Natural killer cell (primary cell): ENCODE measurements at regions not wholly inside any gene's neighbourhood (a gene's known extent, or its start where the extent isn't known, plus 50 kb on each side); places are given as distances from the start of the nearest gene placed in this dataset.

Experiments used
- ATAC-seq, 3 donors: fragments of 150-1000 bp in 2 of 3; fragments of 200-7000 bp in 1 of 3; cut with Tn5 transposase; 1 replicate in 1 of 3; 2 replicates in 2 of 3; pipeline ENCODE4 v1.10.0; 2021; ENCODE audit warnings: mild to moderate bottlenecking in 2 of 3, moderate library complexity in 2 of 3
- DNase-seq, 2 donors: peaks; one replicate each; pipeline versions ENCODE4 v3.0.0 to v3.0.0-alpha.2; 2013 to 2021; ENCODE audit warnings: mixed read lengths in 1 of 2
- H3K27ac ChIP-seq: one replicate; pipeline ENCODE4 v1.5.1; 2013; ENCODE audit warnings: mild to moderate bottlenecking, low read length
- H3K27me3 ChIP-seq: one replicate; pipeline ENCODE4 v1.6.1; 2013; ENCODE audit warnings: low read length; ENCODE audit not compliant: control insufficient read depth, insufficient read depth
- H3K36me3 ChIP-seq: one replicate; pipeline ENCODE4 v1.6.1; 2013; ENCODE audit warnings: low read length; ENCODE audit not compliant: control insufficient read depth, insufficient read depth
- H3K4me1 ChIP-seq: one replicate; pipeline ENCODE4 v1.6.1; 2013; ENCODE audit warnings: low read length; ENCODE audit not compliant: control insufficient read depth, insufficient read depth
- H3K4me3 ChIP-seq: one replicate; pipeline ENCODE4 v1.5.1; 2013; ENCODE audit warnings: low read length
- H3K9me3 ChIP-seq: one replicate; pipeline ENCODE4 v1.6.1; 2013; ENCODE audit warnings: low read length; ENCODE audit not compliant: control insufficient read depth, insufficient read depth
- H3K27ac Mint-ChIP-seq, 2 donors: one replicate each; pipeline ENCODE4 v1.8.0; 2022; ENCODE audit warnings: mild to moderate bottlenecking in 2 of 2, mixed read lengths in 2 of 2, moderate library complexity in 1 of 2
- H3K27me3 Mint-ChIP-seq, 2 donors: one replicate each; pipeline ENCODE4 v1.8.0; 2022; ENCODE audit warnings: low read depth in 2 of 2, mixed read lengths in 2 of 2
- H3K36me3 Mint-ChIP-seq: one replicate; pipeline ENCODE4 v1.8.0; 2022; ENCODE audit warnings: mixed read lengths
- H3K4me1 Mint-ChIP-seq, 2 donors: one replicate each; pipeline ENCODE4 v1.8.0; 2022; ENCODE audit warnings: mixed read lengths in 2 of 2
- H3K4me3 Mint-ChIP-seq: one replicate; pipeline ENCODE4 v1.8.0; 2022; ENCODE audit warnings: mild to moderate bottlenecking, moderate library complexity, mixed read lengths
- H3K9me3 Mint-ChIP-seq, 2 donors: one replicate each; pipeline ENCODE4 v1.8.0; 2022; ENCODE audit warnings: mixed read lengths in 2 of 2
- CTCF ChIP-seq: fragments of 200-600 bp; IDR thresholded peaks from one replicate; pipeline ENCODE4 v1.8.0; 2022; ENCODE audit warnings: antibody characterized with exemption
- WGBS: methylation state at CpG from one replicate; pipeline ENCODE4 v1.1.7; 2013; ENCODE audit warnings: missing lambda C conversion rate; ENCODE audit not compliant: insufficient coverage; 5-methylcytosine and 5-hydroxymethylcytosine counted together
- intact Hi-C: fragments of 100-400 bp; cut with micrococcal nuclease; formaldehyde crosslinking; loops from one replicate; pipeline ENCODE4 v1.14.2; 2022

GRCh38 chr2:53265544-53266299, 501.9 kb upstream of the CHAC2 start:
- Mint-ChIP-seq H3K27me3 (no peaks in the 10 kb centered on the region), H3K4me1 (no peaks in the 10 kb centered on the region), H3K27ac (no peak overlapping the region), H3K4me3 (no peak overlapping the region), H3K36me3 (no peaks in the 10 kb centered on the region), H3K9me3 (peaks cover 4 to 5% of the 10 kb centered on the region in 2 donors)
- no peak overlapping the region for H3K27ac ChIP-seq
- no peaks in the 10 kb centered on the region for H3K36me3 ChIP-seq
- DNase-seq (no peak), ATAC-seq (no peak)
- no peaks in the 10 kb centered on the region for H3K9me3 ChIP-seq
- H3K4me3 ChIP-seq = no peak overlapping the region
- intact Hi-C loops = no loop called here
- H3K27me3 ChIP-seq = no peaks in the 10 kb centered on the region
- TF ChIP-seq CTCF = no peak
- 90% methylated on average over 3 of the region's 3 CpGs for WGBS
- H3K4me1 ChIP-seq = no peaks in the 10 kb centered on the region

GRCh38 chr2:53260568-53260967, 507.0 kb upstream of the CHAC2 start:
- Histone ChIP-seq H3K27ac (no peak overlapping the region), H3K27me3 (no peaks in the 10 kb centered on the region), H3K9me3 (no peaks in the 10 kb centered on the region), H3K4me3 (no peak overlapping the region), H3K4me1 (no peaks in the 10 kb centered on the region), H3K36me3 (no peaks in the 10 kb centered on the region)
- no peak for TF ChIP-seq CTCF
- intact Hi-C loops = no loop called here
- DNase-seq = no peak
- Mint-ChIP-seq H3K9me3 (peaks cover 10 to 14% of the 10 kb centered on the region in 2 donors), H3K27me3 (no peaks in the 10 kb centered on the region), H3K4me3 (no peak overlapping the region), H3K36me3 (no peaks in the 10 kb centered on the region), H3K27ac (no peak overlapping the region), H3K4me1 (no peaks in the 10 kb centered on the region)
- WGBS = 82% methylated on average over 4 of the region's 5 CpGs
- ATAC-seq = no peak

GRCh38 chr2:53259395-53260009, 508.1 kb upstream of the CHAC2 start:
- Histone ChIP-seq H3K36me3 (no peaks in the 10 kb centered on the region), H3K9me3 (no peaks in the 10 kb centered on the region), H3K4me3 (no peak overlapping the region), H3K27me3 (no peaks in the 10 kb centered on the region), H3K27ac (no peak overlapping the region), H3K4me1 (no peaks in the 10 kb centered on the region)
- WGBS = 94% methylated on average over 29 of the region's 29 CpGs
- no peak for TF ChIP-seq CTCF
- no peaks in the 10 kb centered on the region for H3K36me3 Mint-ChIP-seq
- no peaks in the 10 kb centered on the region for H3K4me1 Mint-ChIP-seq
- intact Hi-C loops = no loop called here
- ATAC-seq (no peak), DNase-seq (no peak)
- no peak overlapping the region for H3K27ac Mint-ChIP-seq
- peaks cover 10 to 14% of the 10 kb centered on the region in 2 donors for H3K9me3 Mint-ChIP-seq
- no peaks in the 10 kb centered on the region for H3K27me3 Mint-ChIP-seq
- H3K4me3 Mint-ChIP-seq = no peak overlapping the region
